Epithelial cell of esophagus (primary cell): ENCODE measurements at regions not wholly inside any gene's neighbourhood (a gene's known extent, or its start where the extent isn't known, plus 50 kb on each side); places are given as distances from the start of the nearest gene placed in this dataset.

Experiments used
- DNase-seq: peaks from one replicate; pipeline ENCODE4 v3.0.0; 2010; ENCODE audit warnings: low read depth
- H3K4me3 ChIP-seq: 2 replicates; pipeline ENCODE4 v1.5.1; 2011; ENCODE audit warnings: mild to moderate bottlenecking, low read length, control low read depth
- TF ChIP-seq, protein P1 (sequence below): IDR thresholded peaks from 2 replicates; pipeline ENCODE4 v1.5.1; 2011; ENCODE audit warnings: low read depth, mild to moderate bottlenecking, low read length, control low read depth, inconsistent platforms; ENCODE audit not compliant: insufficient read depth; ENCODE audit errors: missing control alignments

DNA sequence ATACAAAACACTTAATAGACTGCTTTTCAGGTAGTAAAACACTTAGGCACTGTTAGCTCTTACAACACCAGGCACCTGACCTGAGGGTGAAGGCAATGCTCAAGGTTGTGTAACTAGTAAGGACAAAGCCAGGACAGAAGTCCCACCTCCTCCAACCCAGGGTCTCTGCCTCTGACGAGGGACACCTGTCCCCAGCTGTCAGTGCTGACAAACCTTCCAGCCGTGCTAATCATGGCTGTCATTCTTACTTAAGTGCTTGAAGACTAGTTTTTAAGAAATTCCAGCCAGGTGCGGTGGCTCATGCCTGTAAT lies 62.5 kb upstream of the MAX start:
- H3K4me3 ChIP-seq: no peak overlapping the region
- no peak for DNase-seq
- TF ChIP-seq, protein P1, sequence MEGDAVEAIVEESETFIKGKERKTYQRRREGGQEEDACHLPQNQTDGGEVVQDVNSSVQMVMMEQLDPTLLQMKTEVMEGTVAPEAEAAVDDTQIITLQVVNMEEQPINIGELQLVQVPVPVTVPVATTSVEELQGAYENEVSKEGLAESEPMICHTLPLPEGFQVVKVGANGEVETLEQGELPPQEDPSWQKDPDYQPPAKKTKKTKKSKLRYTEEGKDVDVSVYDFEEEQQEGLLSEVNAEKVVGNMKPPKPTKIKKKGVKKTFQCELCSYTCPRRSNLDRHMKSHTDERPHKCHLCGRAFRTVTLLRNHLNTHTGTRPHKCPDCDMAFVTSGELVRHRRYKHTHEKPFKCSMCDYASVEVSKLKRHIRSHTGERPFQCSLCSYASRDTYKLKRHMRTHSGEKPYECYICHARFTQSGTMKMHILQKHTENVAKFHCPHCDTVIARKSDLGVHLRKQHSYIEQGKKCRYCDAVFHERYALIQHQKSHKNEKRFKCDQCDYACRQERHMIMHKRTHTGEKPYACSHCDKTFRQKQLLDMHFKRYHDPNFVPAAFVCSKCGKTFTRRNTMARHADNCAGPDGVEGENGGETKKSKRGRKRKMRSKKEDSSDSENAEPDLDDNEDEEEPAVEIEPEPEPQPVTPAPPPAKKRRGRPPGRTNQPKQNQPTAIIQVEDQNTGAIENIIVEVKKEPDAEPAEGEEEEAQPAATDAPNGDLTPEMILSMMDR: no peak

DNA sequence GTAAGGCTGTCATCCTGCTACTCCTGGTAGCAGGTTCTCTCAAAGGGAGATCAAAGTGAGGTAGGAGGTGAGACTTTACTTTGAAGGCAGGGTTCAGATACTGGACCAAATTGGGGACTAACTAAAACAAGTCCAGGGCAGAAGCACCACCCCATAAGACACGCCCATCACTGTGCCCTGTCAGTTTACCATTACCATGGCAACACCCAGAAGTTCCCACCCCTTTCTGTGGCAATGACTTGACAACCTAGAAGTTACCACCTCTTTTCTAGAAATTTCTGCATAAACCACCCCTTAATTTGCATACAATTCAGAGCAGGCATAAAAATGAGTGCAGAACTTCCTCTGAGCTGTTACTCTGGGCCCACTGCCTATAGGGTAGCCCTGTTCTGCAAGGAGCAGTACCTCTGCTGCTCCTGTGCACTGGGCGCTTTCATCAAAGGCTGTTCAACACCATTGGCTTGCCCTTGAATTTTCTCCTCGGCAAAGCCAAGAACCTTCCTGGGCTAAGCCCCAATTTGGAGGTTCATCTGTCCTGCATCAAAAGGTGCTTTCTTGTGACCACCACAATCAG lies 64.8 kb upstream of the MAX start:
- TF ChIP-seq, protein P1: no peak
- no peak for DNase-seq
- no peak overlapping the region for H3K4me3 ChIP-seq

DNA sequence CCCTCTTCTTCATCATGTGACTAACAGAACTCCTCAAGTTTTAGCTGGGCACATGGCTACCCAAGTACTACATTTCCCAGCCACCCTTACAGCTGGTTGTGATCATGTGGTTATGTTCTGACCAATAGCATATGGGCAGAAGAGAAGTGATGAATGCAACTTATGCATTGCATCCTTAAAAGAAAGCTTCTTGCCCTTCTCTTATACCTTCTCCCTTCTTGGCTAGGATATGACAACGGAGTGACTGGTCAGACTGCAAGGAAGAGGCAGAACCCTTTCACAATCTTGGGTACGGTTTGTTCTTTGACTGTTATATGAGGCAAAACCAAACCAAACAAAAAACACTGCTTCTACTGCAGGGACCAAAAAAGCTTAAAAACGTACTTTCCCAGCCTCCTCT lies 66.5 kb upstream of the MAX start:
- peak; percentile 54 for DNase-seq
- H3K4me3 ChIP-seq: no peak overlapping the region
- TF ChIP-seq, protein P1: no peak

DNA sequence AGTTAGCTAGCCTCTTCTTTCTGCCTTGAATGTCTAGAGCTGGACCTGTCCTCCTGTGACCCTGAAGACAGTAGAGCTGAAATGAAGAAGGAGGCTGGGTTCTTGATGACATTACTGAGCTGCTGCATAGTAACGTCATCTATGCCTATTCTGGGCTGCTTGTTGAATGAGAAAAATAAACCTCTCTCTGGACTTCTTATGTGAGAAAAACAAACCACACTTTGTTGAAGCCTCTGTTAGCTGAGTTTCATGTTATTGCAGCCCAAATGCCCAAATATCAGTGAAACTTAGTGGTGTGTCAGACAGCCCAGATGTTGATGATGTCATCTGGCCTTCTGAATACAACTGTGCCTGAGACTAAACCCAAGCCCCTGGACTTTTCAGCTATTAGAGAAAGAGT lies 67.0 kb upstream of the MAX start:
- TF ChIP-seq, protein P1: no peak
- peak; percentile 39 for DNase-seq

DNA sequence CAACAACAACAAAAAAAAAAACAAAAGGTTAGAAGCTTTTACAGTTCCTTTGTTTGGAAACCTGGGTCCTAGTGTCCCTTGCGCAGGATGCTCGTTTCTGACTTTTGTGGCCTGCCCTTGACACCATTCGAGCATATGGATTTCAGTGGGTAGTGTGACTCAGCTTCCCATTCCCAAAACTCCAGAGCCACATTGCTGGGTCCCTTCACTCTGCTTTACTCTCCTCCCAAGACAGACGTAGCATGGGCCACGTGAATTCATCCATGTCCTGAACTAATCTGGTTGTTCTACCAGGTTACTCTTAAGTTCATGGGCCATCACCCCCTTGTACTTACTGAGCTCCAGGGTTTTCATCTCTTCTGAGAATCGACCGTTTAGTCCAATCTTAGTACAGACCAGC lies 68.0 kb upstream of the MAX start:
- TF ChIP-seq, protein P1: no peak
- no peak overlapping the region for H3K4me3 ChIP-seq
- no peak for DNase-seq

More for the DNA sequence above, 67.0 kb upstream of the MAX start:
- H3K4me3 ChIP-seq: no peak overlapping the region

DNA sequence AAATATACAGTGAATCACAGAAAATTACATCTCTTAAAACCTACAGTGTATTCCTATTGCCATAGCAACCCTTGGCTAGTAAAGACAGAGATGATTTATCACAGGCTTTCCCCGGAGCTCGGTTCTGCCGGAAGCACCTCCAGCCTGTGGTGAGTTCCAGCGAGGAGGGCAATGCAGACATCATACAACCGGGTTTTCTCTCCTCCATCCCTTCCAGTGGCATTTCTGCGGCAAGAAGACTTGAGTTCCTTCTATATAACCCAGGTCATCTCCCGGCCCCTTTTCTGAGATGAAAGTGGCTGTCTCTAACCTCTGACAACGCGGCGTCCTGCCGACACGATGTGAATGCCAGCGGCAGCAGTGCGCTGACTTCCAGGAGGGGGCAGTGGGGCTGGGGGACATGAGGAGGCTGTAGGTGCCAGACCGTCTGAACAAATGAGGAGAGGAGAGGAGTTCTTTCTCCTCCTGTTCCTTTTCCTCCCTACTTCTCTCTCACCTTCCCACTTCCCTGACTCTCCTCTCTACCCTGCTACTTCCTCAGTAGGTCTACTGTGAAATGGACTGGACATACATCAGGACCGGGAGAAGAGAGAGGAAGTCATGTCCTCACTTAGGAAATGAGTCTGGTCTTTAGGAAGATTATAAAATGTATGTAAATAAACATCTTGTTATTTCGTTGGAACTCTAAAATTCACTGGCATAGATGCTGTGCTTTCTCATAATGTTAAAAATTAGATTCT lies 68.6 kb upstream of the MAX start:
- TF ChIP-seq, protein P1: peak; percentile 14
- peak; percentile 55 for DNase-seq
- H3K4me3 ChIP-seq: no peak overlapping the region

DNA sequence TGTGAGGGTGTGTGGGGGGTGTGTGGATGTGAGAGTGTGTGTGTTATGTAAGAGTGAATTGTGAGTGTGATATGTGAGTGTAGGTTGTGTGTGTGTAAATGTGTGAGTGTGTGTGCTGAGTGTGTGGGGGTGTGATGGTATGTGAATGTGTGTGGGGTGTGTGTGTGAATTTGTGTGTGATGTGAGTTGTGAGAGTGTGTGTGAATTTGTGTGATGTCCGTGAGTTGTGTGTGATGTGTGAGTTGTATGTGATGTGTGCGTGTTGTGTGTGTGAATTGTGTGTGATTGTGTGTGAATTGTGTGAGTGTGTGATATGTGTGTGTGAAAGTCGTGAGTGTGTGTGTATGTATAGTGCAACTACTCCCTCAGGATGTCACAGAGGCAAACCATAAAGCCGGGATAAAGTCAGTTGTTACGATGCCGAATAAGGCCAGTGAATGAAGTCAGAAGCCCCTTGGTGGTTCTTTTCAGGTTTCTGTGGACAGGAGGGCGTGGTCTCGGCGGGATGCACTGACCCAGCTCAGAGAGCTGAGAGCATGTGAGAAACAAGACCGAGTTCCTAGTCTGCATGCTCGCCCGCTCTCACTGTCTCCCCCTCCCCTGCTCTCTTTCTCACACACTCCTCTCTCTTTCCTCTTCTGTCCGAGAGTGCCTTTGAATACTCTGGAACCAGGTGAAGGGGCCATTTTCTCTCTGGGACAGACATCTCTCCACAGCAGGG lies 71.8 kb upstream of the MAX start:
- TF ChIP-seq, protein P1: no peak
- H3K4me3 ChIP-seq: no peak overlapping the region
- no peak for DNase-seq
